ENCODE measurements at regions not wholly inside any gene's neighbourhood (a gene's known extent, or its start where the extent isn't known, plus 50 kb on each side); places are given as distances from the start of the nearest gene placed in this dataset.

DNA sequence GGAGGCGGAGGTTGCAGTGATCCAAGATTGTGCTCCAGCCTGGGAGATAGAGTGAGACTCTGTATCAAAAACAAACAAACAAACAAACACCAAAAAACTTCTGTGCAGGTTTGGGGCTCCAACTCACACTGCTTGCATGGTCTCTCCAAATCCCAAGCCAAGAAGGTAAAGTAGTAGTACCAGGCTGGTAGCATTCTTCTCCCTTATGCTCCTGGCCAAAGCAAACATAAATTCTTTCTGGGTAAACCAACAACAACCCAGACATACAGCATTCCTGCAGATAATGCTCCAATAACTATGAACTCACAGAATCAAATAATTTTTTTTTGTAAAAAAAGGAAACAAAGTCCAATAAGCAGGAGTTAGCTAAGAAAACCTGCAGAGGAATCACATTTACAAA, 57.8 kb upstream of the KLHL31 start:
- in situ Hi-C loops (cut with MboI): no loop called here
- H3K27me3 ChIP-seq (ENCODE audit: control insufficient read depth in 2 of 2, insufficient read depth in 2 of 2, low read length in 2 of 2): no peaks in the 10 kb centered on the region
- ChIA-PET POLR2A (no interaction called here), CTCF (ENCODE audit: low intra/inter-chr PET ratio) (no interaction called here)
- H3K4me2 ChIP-seq (ENCODE audit: insufficient read depth, low read length): no peak overlapping the region
- no TSS peak for BruUV-seq (replicated peaks)
- H3K4me1 ChIP-seq (replicated peaks in 1 of 2; ENCODE audit: control insufficient read depth in 2 of 2, insufficient read depth in 2 of 2, low read length in 2 of 2): no peaks in the 10 kb centered on the region
- no peak overlapping the region for H2AFZ ChIP-seq (ENCODE audit: low read depth, low read length)
- DNase-seq (ENCODE audit: extremely low read depth in 1 of 4, low spot score in 3 of 4): no peak
- 0% methylated on average over 1 of the region's 1 CpG for WGBS (ENCODE audit: insufficient coverage, low coverage, missing lambda C conversion rate)
- no peak for FAIRE-seq
- no peaks in the 10 kb centered on the region for H3K9me1 ChIP-seq (ENCODE audit: control insufficient read depth, insufficient read depth, low read length)
- no peaks in the 10 kb centered on the region for H4K20me1 ChIP-seq (replicated peaks; ENCODE audit: control insufficient read depth, insufficient read depth, low read length)
- ATAC-seq: no peak
- H3K27ac ChIP-seq (ENCODE audit: extremely low read depth, low read depth, low read length): no peak overlapping the region
- TF ChIP-seq TAF9B (IDR thresholded peaks at IDR 0.05; ENCODE audit: partially characterized antibody): no peak
- TF ChIP-seq BMI1 (IDR thresholded peaks at IDR 0.05; ENCODE audit: low read length): no peak
- TF ChIP-seq, protein P1, sequence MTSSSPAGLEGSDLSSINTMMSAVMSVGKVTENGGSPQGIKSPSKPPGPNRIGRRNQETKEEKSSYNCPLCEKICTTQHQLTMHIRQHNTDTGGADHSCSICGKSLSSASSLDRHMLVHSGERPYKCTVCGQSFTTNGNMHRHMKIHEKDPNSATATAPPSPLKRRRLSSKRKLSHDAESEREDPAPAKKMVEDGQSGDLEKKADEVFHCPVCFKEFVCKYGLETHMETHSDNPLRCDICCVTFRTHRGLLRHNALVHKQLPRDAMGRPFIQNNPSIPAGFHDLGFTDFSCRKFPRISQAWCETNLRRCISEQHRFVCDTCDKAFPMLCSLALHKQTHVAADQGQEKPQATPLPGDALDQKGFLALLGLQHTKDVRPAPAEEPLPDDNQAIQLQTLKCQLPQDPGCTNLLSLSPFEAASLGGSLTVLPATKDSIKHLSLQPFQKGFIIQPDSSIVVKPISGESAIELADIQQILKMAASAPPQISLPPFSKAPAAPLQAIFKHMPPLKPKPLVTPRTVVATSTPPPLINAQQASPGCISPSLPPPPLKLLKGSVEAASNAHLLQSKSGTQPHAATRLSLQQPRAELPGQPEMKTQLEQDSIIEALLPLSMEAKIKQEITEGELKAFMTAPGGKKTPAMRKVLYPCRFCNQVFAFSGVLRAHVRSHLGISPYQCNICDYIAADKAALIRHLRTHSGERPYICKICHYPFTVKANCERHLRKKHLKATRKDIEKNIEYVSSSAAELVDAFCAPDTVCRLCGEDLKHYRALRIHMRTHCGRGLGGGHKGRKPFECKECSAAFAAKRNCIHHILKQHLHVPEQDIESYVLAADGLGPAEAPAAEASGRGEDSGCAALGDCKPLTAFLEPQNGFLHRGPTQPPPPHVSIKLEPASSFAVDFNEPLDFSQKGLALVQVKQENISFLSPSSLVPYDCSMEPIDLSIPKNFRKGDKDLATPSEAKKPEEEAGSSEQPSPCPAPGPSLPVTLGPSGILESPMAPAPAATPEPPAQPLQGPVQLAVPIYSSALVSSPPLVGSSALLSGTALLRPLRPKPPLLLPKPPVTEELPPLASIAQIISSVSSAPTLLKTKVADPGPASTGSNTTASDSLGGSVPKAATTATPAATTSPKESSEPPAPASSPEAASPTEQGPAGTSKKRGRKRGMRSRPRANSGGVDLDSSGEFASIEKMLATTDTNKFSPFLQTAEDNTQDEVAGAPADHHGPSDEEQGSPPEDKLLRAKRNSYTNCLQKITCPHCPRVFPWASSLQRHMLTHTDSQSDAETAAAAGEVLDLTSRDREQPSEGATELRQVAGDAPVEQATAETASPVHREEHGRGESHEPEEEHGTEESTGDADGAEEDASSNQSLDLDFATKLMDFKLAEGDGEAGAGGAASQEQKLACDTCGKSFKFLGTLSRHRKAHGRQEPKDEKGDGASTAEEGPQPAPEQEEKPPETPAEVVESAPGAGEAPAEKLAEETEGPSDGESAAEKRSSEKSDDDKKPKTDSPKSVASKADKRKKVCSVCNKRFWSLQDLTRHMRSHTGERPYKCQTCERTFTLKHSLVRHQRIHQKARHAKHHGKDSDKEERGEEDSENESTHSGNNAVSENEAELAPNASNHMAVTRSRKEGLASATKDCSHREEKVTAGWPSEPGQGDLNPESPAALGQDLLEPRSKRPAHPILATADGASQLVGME (CRISPR knock-in tag; IDR thresholded peaks at IDR 0.05): no peak
- TF ChIP-seq, protein P2, sequence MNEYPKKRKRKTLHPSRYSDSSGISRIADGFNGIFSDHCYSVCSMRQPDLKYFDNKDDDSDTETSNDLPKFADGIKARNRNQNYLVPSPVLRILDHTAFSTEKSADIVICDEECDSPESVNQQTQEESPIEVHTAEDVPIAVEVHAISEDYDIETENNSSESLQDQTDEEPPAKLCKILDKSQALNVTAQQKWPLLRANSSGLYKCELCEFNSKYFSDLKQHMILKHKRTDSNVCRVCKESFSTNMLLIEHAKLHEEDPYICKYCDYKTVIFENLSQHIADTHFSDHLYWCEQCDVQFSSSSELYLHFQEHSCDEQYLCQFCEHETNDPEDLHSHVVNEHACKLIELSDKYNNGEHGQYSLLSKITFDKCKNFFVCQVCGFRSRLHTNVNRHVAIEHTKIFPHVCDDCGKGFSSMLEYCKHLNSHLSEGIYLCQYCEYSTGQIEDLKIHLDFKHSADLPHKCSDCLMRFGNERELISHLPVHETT (CRISPR knock-in tag; conservative IDR thresholded peaks at IDR 0.05 in 1 of 2, IDR thresholded peaks at IDR 0.05 in 1 of 2): no peak
- no peak for TF ChIP-seq PML (IDR thresholded peaks at IDR 0.05; ENCODE audit: low read length)
- TF ChIP-seq RHOXF2B (CRISPR knock-in tag; conservative IDR thresholded peaks at IDR 0.05): no peak
- TF ChIP-seq NFYB (IDR thresholded peaks at IDR 0.05; ENCODE audit: extremely low read depth, insufficient read length): no peak
- no peaks in the 10 kb centered on the region for H3K79me2 ChIP-seq (ENCODE audit: control insufficient read depth, insufficient read depth, low read length)
- no peak overlapping the region for H3K4me3 ChIP-seq
- no peaks in the 10 kb centered on the region for H3K9me3 ChIP-seq (replicated peaks; ENCODE audit: control insufficient read depth, insufficient read depth, low read depth, low read length)
- no peak overlapping the region for H3K9ac ChIP-seq (ENCODE audit: insufficient read depth in 1 of 2, low read depth in 2 of 2, low read length in 2 of 2)
- H3K36me3 ChIP-seq (ENCODE audit: control insufficient read depth, insufficient read depth, low read length): no peaks in the 10 kb centered on the region
- intact Hi-C loops (cut with micrococcal nuclease): no loop called here

Data from K562 (cell line).